SK-N-MC (cell line): ENCODE measurements at regions not wholly inside any gene's neighbourhood (a gene's known extent, or its start where the extent isn't known, plus 50 kb on each side); places are given as distances from the start of the nearest gene placed in this dataset.

Source experiments
- DNase-seq: peaks from one replicate; pipeline ENCODE4 v3.0.0-alpha.2; 2011; ENCODE audit warnings: low read depth, low spot score
- H3K27ac ChIP-seq: fragments of 200-600 bp; sonication (generic); 2 replicates; pipeline ENCODE4 v1.5.1; 2016; ENCODE audit warnings: mixed run types
- H3K36me3 ChIP-seq: fragments of 200-600 bp; sonication (generic); 2 replicates; pipeline ENCODE4 v1.6.1; 2017; ENCODE audit warnings: antibody characterized with exemption, low read length, mixed read lengths; ENCODE audit not compliant: insufficient read depth
- H3K4me3 ChIP-seq: fragments of 200-600 bp; sonication (generic); 2 replicates; pipeline ENCODE4 v1.5.1; 2016
- H3K9ac ChIP-seq: fragments of 200-600 bp; sonication (generic); 2 replicates; pipeline ENCODE4 v1.8.0; 2017; ENCODE audit warnings: mixed run types, mixed read lengths; ENCODE audit not compliant: insufficient read length
- H3K9me3 ChIP-seq: fragments of 200-600 bp; sonication (generic); 2 replicates; pipeline ENCODE4 v1.6.1; 2017; ENCODE audit warnings: low read depth, mild to moderate bottlenecking, antibody characterized with exemption, low read length, moderate library complexity, mixed read lengths
- EZH2 ChIP-seq: fragments of 200-600 bp; sonication (generic); IDR thresholded peaks from one replicate; pipeline ENCODE4 v1.6.1; 2017; ENCODE audit warnings: antibody characterized with exemption
- FOXP2 ChIP-seq: optimal IDR thresholded peaks from 2 replicates; pipeline ENCODE3; 2011; ENCODE audit warnings: mild to moderate bottlenecking, moderate library complexity; ENCODE audit not compliant: insufficient read depth; ENCODE audit errors: extremely low read length, control extremely low read depth
- POLR2AphosphoS5 ChIP-seq: IDR thresholded peaks from 2 replicates; pipeline ENCODE4 v1.6.1; 2012; ENCODE audit warnings: mild to moderate bottlenecking, low read depth, low read length, borderline replicate concordance

DNA sequence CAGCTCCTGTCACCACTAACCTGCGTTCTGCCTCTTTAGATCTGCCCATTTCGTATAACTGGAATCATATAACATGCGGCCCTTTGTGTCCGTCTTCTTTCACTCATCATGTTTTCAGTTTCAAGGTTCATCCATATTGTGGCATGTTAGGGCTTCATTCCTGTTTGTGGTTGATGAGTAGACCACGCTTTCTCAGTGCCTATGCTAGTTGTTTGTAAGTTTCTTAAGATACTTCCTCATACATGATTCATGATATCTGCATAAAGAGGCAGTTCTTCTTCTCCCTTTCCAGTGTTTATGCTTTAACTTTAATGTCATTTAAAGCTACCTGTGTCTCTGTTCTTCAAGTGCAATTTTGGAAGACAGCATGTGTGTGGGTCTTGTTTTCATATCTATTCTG, 79.5 kb upstream of the FAM20C start:
- Histone ChIP-seq H3K4me3 (no peak overlapping the region), H3K9me3 (no peaks in the 10 kb centered on the region; the same call in 1 of the 2 replicates), H3K9ac (no peak overlapping the region), H3K36me3 (no peaks in the 10 kb centered on the region), H3K27ac (no peak overlapping the region)
- TF ChIP-seq FOXP2, result no peak
- TF ChIP-seq POLR2AphosphoS5, result no peak
- no peak for TF ChIP-seq EZH2
- no peak for DNase-seq

DNA sequence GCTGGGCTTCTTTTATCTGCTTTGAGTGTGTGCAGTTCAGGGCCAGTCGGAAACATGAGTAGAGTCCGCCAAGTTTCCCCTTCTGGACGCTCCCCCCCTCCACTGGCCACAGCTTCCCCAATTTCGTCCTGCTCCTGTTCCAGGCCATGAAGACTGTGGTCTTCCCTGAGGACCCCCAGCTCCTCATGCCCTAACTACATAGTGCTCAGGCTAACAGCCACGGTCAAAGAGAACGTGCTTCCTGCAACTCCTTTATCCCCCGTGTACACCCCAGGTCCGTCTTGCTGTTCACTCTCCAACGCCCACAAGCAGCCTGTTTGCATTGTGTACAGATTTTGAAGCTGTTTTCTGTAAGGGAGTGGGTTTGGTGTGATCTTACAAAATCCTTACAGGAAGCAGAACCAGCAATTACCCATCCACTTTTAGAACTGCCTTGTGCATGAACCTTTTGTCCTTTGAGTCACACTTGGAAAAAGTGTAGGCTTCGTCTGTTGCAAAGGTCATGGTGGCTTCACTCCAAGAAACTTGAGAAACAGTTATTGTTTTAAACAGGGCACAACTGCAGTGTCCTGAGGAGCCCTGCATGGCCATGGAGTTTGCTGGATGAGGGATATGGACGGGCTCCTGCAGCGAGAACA, 77.0 kb upstream of the FAM20C start:
- TF ChIP-seq FOXP2 (no peak), POLR2AphosphoS5 (no peak), EZH2 (no peak)
- H3K27ac ChIP-seq, result no peak overlapping the region
- H3K36me3 ChIP-seq, result no peaks in the 10 kb centered on the region
- H3K4me3 ChIP-seq, result no peak overlapping the region
- H3K9ac ChIP-seq, result no peak overlapping the region
- no peak for DNase-seq
- no peaks in the 10 kb centered on the region; the same call in 1 of the 2 replicates for H3K9me3 ChIP-seq

DNA sequence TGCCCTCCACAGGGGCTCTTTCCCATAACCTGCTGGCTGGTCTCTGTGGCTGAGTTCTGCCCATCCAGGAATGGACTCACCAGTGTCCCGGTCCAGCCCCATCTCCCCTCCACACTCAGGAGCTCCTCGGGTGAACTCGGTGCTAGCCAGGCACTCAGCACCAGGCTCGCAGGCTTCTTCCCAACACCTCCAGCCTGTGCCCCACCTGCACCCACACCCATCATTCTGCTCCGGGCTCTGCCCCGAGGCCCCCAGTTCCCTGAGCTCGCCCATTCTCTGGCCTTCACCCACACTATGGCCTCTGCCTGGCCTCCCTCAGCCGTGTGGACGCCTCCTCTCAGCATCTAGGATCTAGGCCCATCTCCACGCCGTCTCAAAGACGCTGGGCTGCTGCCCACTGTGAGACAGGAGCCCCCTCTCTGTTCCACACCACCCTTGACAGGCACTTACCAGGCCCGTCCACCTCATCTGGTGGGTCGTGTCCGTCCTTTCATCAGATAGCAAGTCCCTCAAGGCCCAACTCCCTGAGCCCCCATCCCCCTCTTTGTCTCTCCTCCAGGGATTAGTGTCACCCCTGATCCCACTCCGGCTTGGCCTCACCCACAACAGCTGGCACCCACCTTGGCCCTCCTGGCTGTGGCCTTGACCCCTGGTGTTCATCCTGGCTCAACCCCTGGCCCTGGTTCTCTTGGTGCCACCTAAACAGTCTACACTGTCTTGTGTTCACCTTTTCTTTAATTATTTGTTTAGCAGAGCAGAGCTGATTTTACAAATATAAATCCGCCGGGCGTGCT, 76.0 kb upstream of the FAM20C start:
- TF ChIP-seq FOXP2 (no peak), POLR2AphosphoS5 (no peak), EZH2 (no peak)
- Histone ChIP-seq H3K4me3 (no peak overlapping the region), H3K27ac (no peak overlapping the region), H3K36me3 (no peaks in the 10 kb centered on the region), H3K9ac (no peak overlapping the region), H3K9me3 (no peaks in the 10 kb centered on the region; the same call in 1 of the 2 replicates)
- DNase-seq, result no peak

DNA sequence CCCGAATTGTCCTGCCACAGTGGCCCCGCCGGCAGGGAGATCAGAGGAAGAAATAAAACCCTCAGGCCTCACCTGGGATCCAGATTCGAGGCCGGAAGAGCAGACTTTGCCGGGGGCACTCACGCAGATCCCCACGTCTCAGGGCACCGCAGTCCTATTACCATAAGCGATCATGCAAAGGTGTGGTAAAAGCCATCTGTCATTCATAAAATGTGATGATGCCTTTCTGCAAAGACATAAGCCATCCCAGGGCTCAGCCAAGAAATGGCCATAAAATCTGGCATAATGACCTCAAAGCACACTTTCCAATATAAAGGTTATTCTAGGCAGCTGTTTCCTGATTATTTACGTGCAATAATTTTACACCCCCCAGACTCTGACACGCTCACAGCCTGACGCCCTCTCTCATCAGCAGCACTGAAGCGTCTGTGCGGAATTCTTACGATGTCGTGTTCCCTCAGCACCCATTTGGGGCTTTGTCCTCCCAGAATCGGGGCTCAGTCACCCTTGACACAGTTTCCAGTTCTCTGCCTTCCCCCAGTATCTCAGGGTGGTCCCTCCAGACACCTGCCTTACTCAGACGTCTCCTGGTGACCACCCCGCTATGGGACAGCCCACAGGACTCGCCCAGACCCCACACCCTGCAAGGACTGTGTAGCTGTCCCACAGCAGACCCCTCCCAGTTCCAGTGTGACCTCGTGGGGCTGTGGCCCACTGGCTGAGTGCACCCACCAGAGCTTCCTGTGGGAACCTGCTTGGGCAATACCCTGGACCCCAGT, 74.3 kb upstream of the FAM20C start:
- TF ChIP-seq EZH2 (no peak), FOXP2 (no peak), POLR2AphosphoS5 (no peak)
- H3K9me3 ChIP-seq, result no peaks in the 10 kb centered on the region
- no peak overlapping the region for H3K27ac ChIP-seq
- H3K9ac ChIP-seq, result no peak overlapping the region
- no peaks in the 10 kb centered on the region for H3K36me3 ChIP-seq
- DNase-seq, result no peak
- H3K4me3 ChIP-seq, result no peak overlapping the region

DNA sequence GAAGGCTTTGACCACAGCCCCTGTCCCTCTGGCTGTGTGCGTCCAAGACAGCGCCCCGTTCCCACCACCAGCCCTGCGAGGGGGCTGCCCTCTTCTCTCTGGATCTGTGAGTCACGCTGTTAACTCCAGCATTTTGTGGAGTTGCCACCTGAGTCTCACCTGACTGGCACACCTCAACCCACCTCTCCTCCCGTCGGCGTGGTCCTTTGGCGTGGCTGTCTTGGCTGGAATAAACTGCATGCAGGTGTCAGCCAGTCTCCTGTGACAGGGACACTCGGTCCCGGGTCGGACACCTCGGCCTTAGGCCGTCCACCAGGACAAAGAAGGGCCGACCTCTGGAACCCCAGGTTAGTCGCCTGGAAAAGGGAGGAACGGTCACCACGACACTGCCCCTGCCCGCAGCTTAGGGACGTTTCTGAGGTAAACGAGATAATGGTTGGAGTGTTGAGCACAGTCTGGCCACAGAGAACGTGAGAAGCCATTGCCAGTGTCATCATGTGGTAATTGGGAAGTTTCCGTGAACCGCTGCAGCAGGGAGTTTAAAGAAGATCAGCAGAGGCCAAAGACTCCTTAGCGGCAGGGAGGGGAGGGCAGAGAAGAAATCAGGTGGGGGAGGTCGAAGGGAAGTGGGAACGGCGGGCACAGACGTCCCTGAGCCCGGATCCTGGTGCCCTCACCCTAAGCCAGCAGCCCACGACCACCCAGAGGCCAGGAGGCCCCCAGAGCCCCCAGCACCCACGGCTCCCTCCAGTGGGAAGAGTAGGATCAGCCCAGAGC, 73.6 kb upstream of the FAM20C start:
- Histone ChIP-seq H3K36me3 (no peaks in the 10 kb centered on the region), H3K4me3 (no peak overlapping the region), H3K9ac (no peak overlapping the region), H3K27ac (no peak overlapping the region), H3K9me3 (no peaks in the 10 kb centered on the region)
- no peak for DNase-seq
- TF ChIP-seq FOXP2, result no peak
- no peak for TF ChIP-seq EZH2
- no peak for TF ChIP-seq POLR2AphosphoS5

DNA sequence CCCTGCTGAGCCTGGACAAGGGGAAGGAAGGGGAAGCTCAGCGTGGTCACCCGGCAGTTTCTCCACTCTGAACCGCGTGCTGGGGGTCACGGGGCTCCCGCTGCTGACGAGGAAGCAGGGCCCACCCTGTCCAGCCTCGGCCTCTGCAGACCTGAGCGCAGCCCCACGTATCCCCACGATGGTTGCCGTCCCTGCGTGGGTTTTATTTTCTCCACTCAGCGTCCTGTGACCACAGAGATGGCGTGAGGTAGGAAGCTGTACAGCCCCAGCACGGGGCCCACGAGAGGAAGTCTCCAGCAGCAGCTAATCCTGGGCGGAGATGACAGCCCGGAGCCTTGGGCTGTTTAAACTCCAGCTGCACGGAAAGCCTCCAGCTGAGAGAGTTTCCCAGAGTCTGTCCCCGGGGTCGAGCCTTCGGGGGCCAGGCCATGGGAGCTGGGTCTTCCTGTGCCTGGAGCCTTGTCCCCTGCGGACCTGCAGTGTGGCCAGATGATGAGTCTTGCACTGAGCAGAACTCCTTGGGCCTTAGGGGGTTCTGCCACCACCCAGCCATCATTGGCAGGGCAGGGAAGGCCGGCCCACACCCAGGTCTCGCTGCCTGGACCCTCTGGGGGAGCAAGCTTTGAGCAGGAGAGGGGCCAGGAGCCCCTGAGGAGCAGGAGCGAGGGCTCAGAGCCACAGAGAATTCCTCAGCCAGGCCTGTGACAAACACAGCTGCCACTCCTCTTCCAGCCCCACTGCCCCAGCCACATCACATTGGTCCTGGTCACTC, 72.8 kb upstream of the FAM20C start:
- TF ChIP-seq POLR2AphosphoS5, result no peak
- no peak for TF ChIP-seq FOXP2
- no peak for TF ChIP-seq EZH2
- Histone ChIP-seq H3K4me3 (no peak overlapping the region), H3K27ac (no peak overlapping the region)

DNA sequence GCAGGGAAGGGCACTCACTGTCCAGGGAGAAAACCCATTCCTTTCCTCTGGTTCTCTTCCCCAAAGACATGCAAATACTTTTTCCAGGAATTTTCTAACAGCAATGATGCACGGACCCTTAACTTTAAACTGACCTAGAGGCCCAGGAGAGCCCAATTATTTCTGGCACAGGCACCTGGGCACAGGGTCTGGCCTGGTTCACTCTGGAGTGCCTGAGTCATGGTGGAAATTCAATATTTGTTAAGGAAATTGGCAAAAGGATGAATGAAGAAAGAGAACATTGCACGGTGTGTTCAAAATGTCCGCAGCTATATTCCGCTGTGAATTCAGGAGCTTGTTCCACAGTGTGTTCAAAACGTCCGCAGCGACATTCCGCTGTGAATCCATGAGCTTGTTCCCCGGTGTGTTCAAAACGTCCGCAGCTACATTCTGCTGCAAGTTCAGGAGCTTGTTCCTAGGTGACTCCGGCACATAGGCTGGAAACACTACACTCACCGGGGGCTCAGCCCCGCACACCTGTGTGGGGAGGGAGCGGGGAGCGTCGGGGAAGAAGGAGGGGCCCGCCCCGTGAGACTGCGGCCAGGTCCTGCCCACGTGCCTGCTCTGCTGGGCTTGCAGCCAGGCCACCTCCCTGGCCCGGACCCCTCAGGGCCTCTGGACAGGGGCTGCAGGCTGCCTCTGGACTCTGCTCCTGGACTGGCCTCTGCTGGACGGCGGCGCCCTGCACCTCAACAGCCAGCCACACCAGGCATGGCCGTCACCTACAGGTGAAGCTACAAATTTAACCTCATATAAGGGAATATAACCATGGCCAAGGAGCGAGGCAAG, 72.0 kb upstream of the FAM20C start:
- H3K36me3 ChIP-seq, result no peaks in the 10 kb centered on the region

More for the DNA sequence above, 72.8 kb upstream of the FAM20C start:
- Histone ChIP-seq H3K36me3 (no peaks in the 10 kb centered on the region), H3K9me3 (no peaks in the 10 kb centered on the region), H3K9ac (no peak overlapping the region)
- DNase-seq, result no peak

More for the DNA sequence above, 72.0 kb upstream of the FAM20C start:
- no peak overlapping the region for H3K27ac ChIP-seq
- H3K4me3 ChIP-seq, result no peak overlapping the region
- H3K9me3 ChIP-seq, result no peaks in the 10 kb centered on the region
- H3K9ac ChIP-seq, result no peak overlapping the region
- TF ChIP-seq FOXP2, result no peak
- TF ChIP-seq POLR2AphosphoS5, result no peak
- no peak for TF ChIP-seq EZH2
- no peak for DNase-seq
